NT2/D1 (cell line): ENCODE measurements at regions not wholly inside any gene's neighbourhood (a gene's known extent, or its start where the extent isn't known, plus 50 kb on each side); places are given as distances from the start of the nearest gene placed in this dataset.

Source experiments
- SUZ12 ChIP-seq: IDR thresholded peaks from 2 replicates; pipeline ENCODE4 v1.6.1; 2011; ENCODE audit not compliant: insufficient read length, insufficient read depth; ENCODE audit errors: extremely low read depth
- YY1 ChIP-seq: IDR thresholded peaks from 2 replicates; pipeline ENCODE4 v1.6.1; 2011; ENCODE audit not compliant: insufficient read length, insufficient read depth
- ZNF274 ChIP-seq: IDR thresholded peaks from 2 replicates; pipeline ENCODE4 v1.6.1; 2011; ENCODE audit warnings: mild to moderate bottlenecking, low read depth, low read length

DNA sequence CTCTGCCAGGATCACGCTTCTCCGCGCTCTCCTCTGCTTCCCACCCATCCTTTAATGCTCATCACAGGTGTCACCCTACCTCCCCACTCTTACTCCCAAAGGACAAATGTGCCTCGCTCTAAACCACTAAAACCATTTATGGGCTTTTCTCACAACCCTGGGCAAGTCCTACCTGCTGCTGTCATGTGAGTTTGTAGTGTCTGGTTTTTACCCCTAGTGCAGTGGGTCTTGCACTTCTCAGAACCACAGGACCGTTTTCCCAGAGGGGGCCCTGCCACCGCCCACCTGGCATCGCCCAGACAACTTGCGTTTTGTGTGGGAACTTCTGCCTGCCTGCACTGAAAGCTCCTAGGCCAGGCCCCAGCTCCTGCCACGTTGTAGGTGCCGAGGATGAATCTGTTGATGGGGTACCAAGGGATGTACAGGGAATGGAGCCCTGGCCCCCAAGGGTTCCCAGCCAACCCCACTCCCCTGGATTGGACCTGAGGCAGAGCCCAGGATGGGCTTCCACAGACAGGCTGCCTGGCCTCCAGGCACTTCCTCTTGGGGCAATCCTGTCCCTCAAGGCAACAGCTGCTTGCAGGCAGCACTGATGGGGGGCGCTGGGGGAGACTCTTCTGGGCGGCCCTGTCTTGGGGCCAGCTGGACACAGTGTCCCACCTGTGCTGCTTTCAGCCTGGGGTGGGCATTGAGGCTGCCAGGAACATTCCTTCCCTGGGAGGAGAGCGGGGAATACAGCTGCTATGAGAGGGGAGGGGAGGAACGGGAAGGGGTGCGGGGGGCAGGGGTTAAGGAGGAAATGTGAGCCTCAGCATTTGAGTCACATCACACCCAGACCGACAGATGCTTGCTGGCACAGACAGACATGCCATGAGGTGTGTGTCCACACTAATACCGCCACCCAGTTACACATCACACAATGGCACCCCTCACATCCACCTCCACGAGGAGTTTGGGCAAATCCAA, 176.3 kb downstream of the ZFP36L2 start:
- no peak for TF ChIP-seq ZNF274
- no peak for TF ChIP-seq SUZ12
- TF ChIP-seq YY1, result no peak
